Colonic mucosa (tissue), 4 donors: ENCODE measurements at regions not wholly inside any gene's neighbourhood (a gene's known extent, or its start where the extent isn't known, plus 50 kb on each side); places are given as distances from the start of the nearest gene placed in this dataset.
A peak's percentile ranks its signal among the peaks of the same experiment; 100 is the strongest.

Experiments used
- DNase-seq: peaks from one replicate; pipeline ENCODE4 v3.0.0-alpha.2; 2020
- H3K27ac ChIP-seq: fragments of 200-600 bp; one replicate; pipeline ENCODE4 v1.8.0; 2021
- H3K27me3 ChIP-seq: fragments of 200-600 bp; one replicate; pipeline ENCODE4 v1.8.0; 2021
- H3K36me3 ChIP-seq: fragments of 200-600 bp; one replicate; pipeline ENCODE4 v1.8.0; 2021
- H3K4me1 ChIP-seq: fragments of 200-600 bp; one replicate; pipeline ENCODE4 v1.8.0; 2021; ENCODE audit warnings: mild to moderate bottlenecking
- H3K4me3 ChIP-seq: fragments of 200-600 bp; one replicate; pipeline ENCODE4 v1.8.0; 2021
- H3K9ac ChIP-seq, 2 donors: one replicate each; pipeline ENCODE4 v1.7.0; 2013; ENCODE audit warnings: control low read depth in 2 of 2, low read depth in 2 of 2, low read length in 2 of 2
- H3K9me3 ChIP-seq: fragments of 200-600 bp; one replicate; pipeline ENCODE4 v1.8.0; 2021
- CTCF ChIP-seq: fragments of 200-600 bp; IDR thresholded peaks from one replicate; pipeline ENCODE4 v1.8.0; 2022; ENCODE audit warnings: antibody characterized with exemption, mild to moderate bottlenecking
- intact Hi-C: fragments of 100-400 bp; cut with DNase I; formaldehyde crosslinking; loops from one replicate; pipeline ENCODE4 v1.14.1; 2022
- donor health status: healthy.
- donor health status: DM: no; HTN: no; CAD: no.
- donor health status: DM: no; HTN: no; CAD: no.

GRCh38 chr14:100649173-100649519 is 61.9 kb upstream of the BEGAIN start:
- intact Hi-C loops: loop anchor here (10.0 kb wide), 1 partner anchor 124 kb away; no protein-coding TSS in a partner anchor
- H3K4me3 ChIP-seq: no peak overlapping the region
- peak overlapping the region; percentile 38 for H3K27ac ChIP-seq
- TF ChIP-seq CTCF: no peak
- no peak for DNase-seq
- H3K4me1 ChIP-seq: peaks cover 8% of the 10 kb centered on the region
- peak overlapping the region in 1 of 2 donors; percentile 44 for H3K9ac ChIP-seq
- no peaks in the 10 kb centered on the region for H3K27me3 ChIP-seq
- H3K9me3 ChIP-seq: no peaks in the 10 kb centered on the region
- H3K36me3 ChIP-seq: no peaks in the 10 kb centered on the region

GRCh38 chr14:100651999-100652508 is 64.8 kb upstream of the BEGAIN start:
- intact Hi-C loops: loop anchor here (2.0 kb wide), 1 partner anchor 267 kb away; no protein-coding TSS in a partner anchor
- no peak overlapping the region for H3K27ac ChIP-seq

GRCh38 chr14:100652744-100653143 is 65.5 kb upstream of the BEGAIN start:
- Histone ChIP-seq H3K27ac (no peak overlapping the region), H3K27me3 (no peaks in the 10 kb centered on the region), H3K36me3 (no peaks in the 10 kb centered on the region), H3K9ac (no peak overlapping the region), H3K4me3 (no peak overlapping the region), H3K4me1 (peaks cover 3% of the 10 kb centered on the region), H3K9me3 (no peaks in the 10 kb centered on the region)
- TF ChIP-seq CTCF: no peak
- DNase-seq: no peak
- intact Hi-C loops: no loop called here

More at GRCh38 chr14:100651999-100652508, 64.8 kb upstream of the BEGAIN start:
- TF ChIP-seq CTCF: no peak
- H3K4me3 ChIP-seq: no peak overlapping the region
- H3K27me3 ChIP-seq: no peaks in the 10 kb centered on the region
- no peaks in the 10 kb centered on the region for H3K9me3 ChIP-seq
- no peak for DNase-seq
- H3K9ac ChIP-seq: no peak overlapping the region
- H3K36me3 ChIP-seq: no peaks in the 10 kb centered on the region
- H3K4me1 ChIP-seq: peaks cover 3% of the 10 kb centered on the region

- intact Hi-C loops: no loop called here
- Histone ChIP-seq H3K27me3 (no peaks in the 10 kb centered on the region), H3K36me3 (no peaks in the 10 kb centered on the region), H3K4me1 (peaks cover 3% of the 10 kb centered on the region), H3K27ac (no peak overlapping the region), H3K4me3 (no peak overlapping the region), H3K9me3 (no peaks in the 10 kb centered on the region), H3K9ac (no peak overlapping the region)
- peak; percentile 63 for TF ChIP-seq CTCF
- no peak for DNase-seq
Observed at GRCh38 chr14:100653409-100653808, 66.2 kb upstream of the BEGAIN start.

GRCh38 chr14:100654025-100654813 is 67.0 kb upstream of the BEGAIN start:
- intact Hi-C loops: no loop called here
- Histone ChIP-seq H3K4me3 (no peak overlapping the region), H3K4me1 (peaks cover 3% of the 10 kb centered on the region), H3K36me3 (no peaks in the 10 kb centered on the region), H3K9ac (peak overlapping the region in 1 of 2 donors; percentile 23), H3K9me3 (no peaks in the 10 kb centered on the region), H3K27me3 (no peaks in the 10 kb centered on the region), H3K27ac (no peak overlapping the region)
- DNase-seq: no peak
- TF ChIP-seq CTCF: no peak
